Vagina (tissue), 2 donors: ENCODE measurements at regions not wholly inside any gene's neighbourhood (a gene's known extent, or its start where the extent isn't known, plus 50 kb on each side); places are given as distances from the start of the nearest gene placed in this dataset.
A peak's percentile ranks its signal among the peaks of the same experiment; 100 is the strongest.

Experiments used
- DNase-seq, 2 donors: peaks; one replicate each; pipeline ENCODE4 v3.0.0-alpha.2; 2017; ENCODE audit errors: extremely low spot score in 2 of 2
- H3K27ac ChIP-seq: fragments of 200-600 bp; sonication (generic); one replicate; pipeline ENCODE4 v1.5.1; 2019
- H3K27me3 ChIP-seq: fragments of 200-600 bp; sonication (generic); one replicate; pipeline ENCODE4 v1.5.1; 2019
- H3K36me3 ChIP-seq, 2 donors: fragments of 200-600 bp; sonication (generic); one replicate each; pipeline ENCODE4 v1.5.1; 2017 to 2019
- H3K4me1 ChIP-seq: fragments of 200-600 bp; sonication (generic); one replicate; pipeline ENCODE4 v1.5.1; 2019
- H3K4me3 ChIP-seq, 2 donors: fragments of 200-600 bp; sonication (generic); 1 replicate in 1 of 2; 2 replicates in 1 of 2; pipeline ENCODE4 v1.5.1; 2016 to 2019
- H3K9me3 ChIP-seq: fragments of 200-600 bp; sonication (generic); one replicate; pipeline ENCODE4 v1.5.1; 2019
- POLR2A ChIP-seq, 2 donors: fragments of 450-650 bp; IDR thresholded peaks; one replicate each; pipeline ENCODE4 v1.6.1; 2017; ENCODE audit warnings: antibody characterized with exemption in 2 of 2, mild to moderate bottlenecking in 2 of 2, moderate library complexity in 2 of 2
- POLR2AphosphoS5 ChIP-seq, 2 donors: sonication (generic); formaldehyde crosslinking; IDR thresholded peaks; one replicate each; pipeline ENCODE4 v1.9.0; 2017; ENCODE audit warnings: antibody characterized with exemption in 2 of 2, mild to moderate bottlenecking in 2 of 2, low read depth in 1 of 2; ENCODE audit not compliant: insufficient read depth in 1 of 2
- intact Hi-C: fragments of 100-400 bp; cut with DNase I; formaldehyde crosslinking; loops from one replicate; pipeline ENCODE4 v1.15.1; 2023
- TF ChIP-seq, protein P1 (sequence below), 3 experiments: fragments of 450-650 bp in 2 of 3; fragments of 200-600 bp in 1 of 3; sonication (generic) in 1 of 3; IDR thresholded peaks; one replicate each; pipeline ENCODE4 v1.5.1; 2017 to 2019; ENCODE audit warnings: antibody characterized with exemption in 3 of 3, mild to moderate bottlenecking in 2 of 3, moderate library complexity in 2 of 3

DNA sequence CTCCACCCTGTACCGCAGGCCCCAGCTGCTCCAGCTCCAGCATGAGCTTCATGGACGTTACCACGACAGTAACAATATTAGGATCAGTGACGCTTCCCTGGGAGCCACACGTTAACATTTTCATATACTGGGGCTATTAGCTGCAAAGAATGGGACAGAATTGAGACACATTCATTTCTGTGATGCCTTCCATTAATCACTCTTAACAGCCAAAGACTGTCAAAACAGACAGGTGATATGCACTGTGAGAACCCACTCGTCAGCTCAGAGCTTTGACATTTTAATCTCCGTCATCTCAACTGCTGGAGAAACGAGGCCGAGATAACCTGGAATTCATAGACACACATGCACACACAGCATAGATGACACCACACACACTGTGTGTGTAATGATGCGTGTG, 408.4 kb upstream of the SHH start:
- Histone ChIP-seq H3K27me3 (no peaks in the 10 kb centered on the region), H3K27ac (no peak overlapping the region), H3K36me3 (no peaks in the 10 kb centered on the region), H3K9me3 (no peaks in the 10 kb centered on the region), H3K4me1 (no peaks in the 10 kb centered on the region), H3K4me3 (no peak overlapping the region)
- intact Hi-C loops = no loop called here
- peak in 1 of 2 donors; percentile 64 for DNase-seq
- TF ChIP-seq, protein P1, sequence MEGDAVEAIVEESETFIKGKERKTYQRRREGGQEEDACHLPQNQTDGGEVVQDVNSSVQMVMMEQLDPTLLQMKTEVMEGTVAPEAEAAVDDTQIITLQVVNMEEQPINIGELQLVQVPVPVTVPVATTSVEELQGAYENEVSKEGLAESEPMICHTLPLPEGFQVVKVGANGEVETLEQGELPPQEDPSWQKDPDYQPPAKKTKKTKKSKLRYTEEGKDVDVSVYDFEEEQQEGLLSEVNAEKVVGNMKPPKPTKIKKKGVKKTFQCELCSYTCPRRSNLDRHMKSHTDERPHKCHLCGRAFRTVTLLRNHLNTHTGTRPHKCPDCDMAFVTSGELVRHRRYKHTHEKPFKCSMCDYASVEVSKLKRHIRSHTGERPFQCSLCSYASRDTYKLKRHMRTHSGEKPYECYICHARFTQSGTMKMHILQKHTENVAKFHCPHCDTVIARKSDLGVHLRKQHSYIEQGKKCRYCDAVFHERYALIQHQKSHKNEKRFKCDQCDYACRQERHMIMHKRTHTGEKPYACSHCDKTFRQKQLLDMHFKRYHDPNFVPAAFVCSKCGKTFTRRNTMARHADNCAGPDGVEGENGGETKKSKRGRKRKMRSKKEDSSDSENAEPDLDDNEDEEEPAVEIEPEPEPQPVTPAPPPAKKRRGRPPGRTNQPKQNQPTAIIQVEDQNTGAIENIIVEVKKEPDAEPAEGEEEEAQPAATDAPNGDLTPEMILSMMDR (IDR thresholded peaks at IDR 0.05) = no peak

GRCh38 chr7:156220078-156220605, 407.9 kb upstream of the SHH start:
- no peak for TF ChIP-seq POLR2A (IDR thresholded peaks at IDR 0.05)
- TF ChIP-seq, protein P1 (IDR thresholded peaks at IDR 0.05) = no peak
- no peak for TF ChIP-seq POLR2AphosphoS5 (IDR thresholded peaks at IDR 0.05; ENCODE audit: insufficient read depth in 1 of 2, low read depth in 1 of 2)
- intact Hi-C loops = no loop called here
- Histone ChIP-seq H3K4me1 (no peaks in the 10 kb centered on the region), H3K27me3 (no peaks in the 10 kb centered on the region), H3K9me3 (no peaks in the 10 kb centered on the region), H3K4me3 (no peak overlapping the region), H3K36me3 (no peaks in the 10 kb centered on the region), H3K27ac (no peak overlapping the region)
- peak; percentile 52 to 84 for DNase-seq

DNA sequence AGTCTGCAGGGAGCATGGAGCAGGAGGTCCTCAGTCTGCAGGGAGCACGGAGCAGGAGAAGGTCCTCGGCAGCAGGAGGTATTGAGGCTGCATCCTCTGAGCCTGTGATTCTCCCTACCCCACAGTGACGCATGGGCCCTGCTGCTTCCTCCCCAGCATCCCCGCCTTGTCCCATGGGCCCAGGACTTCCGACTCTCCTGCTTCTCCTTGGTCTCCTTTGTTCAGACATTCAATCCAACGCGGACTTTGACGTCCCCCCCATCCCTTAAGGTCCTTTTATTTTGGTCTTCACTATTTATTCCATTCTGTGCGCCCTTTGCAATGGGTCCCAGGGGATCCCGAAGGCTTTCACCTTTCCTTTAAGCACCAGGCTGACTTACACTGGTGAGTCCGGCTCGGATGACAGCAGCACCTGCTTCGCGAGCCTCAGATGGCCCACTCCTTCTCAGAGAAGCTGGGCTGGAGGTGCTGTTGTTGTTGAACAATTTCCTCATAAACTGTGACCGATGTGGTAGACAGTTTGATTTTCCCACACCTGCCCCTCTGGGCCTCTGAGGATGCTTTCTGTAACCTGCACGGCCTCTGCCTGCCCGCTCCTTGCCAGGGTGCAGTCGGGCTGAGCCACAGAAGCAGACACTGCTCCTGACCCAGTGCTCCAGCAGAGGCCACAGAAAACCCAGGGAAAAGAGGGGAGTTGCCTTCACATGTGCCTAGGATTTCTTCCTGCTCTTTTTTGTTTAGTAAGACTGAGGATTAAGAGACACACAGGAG, 407.2 kb upstream of the SHH start:
- H3K27me3 ChIP-seq = no peaks in the 10 kb centered on the region
- no peaks in the 10 kb centered on the region for H3K9me3 ChIP-seq
- no peak for TF ChIP-seq POLR2A (IDR thresholded peaks at IDR 0.05)
- TF ChIP-seq, protein P1 (IDR thresholded peaks at IDR 0.05) = no peak
- no peak for TF ChIP-seq POLR2AphosphoS5 (IDR thresholded peaks at IDR 0.05; ENCODE audit: insufficient read depth in 1 of 2, low read depth in 1 of 2)
- H3K27ac ChIP-seq = no peak overlapping the region
- intact Hi-C loops = no loop called here
- H3K4me3 ChIP-seq = no peak overlapping the region
- no peaks in the 10 kb centered on the region for H3K4me1 ChIP-seq
- DNase-seq = peak; percentile 58 to 79
- no peaks in the 10 kb centered on the region for H3K36me3 ChIP-seq

- H3K4me3 ChIP-seq = no peak overlapping the region
- TF ChIP-seq POLR2A (IDR thresholded peaks at IDR 0.05) (no peak), POLR2AphosphoS5 (IDR thresholded peaks at IDR 0.05; ENCODE audit: insufficient read depth in 1 of 2, low read depth in 1 of 2) (no peak)
- TF ChIP-seq, protein P1 (IDR thresholded peaks at IDR 0.05) = no peak
- H3K27me3 ChIP-seq = no peaks in the 10 kb centered on the region
- H3K4me1 ChIP-seq = no peaks in the 10 kb centered on the region
- H3K27ac ChIP-seq = no peak overlapping the region
- peak; percentile 77 to 88 for DNase-seq
- intact Hi-C loops = no loop called here
- H3K36me3 ChIP-seq = no peaks in the 10 kb centered on the region
- H3K9me3 ChIP-seq = no peaks in the 10 kb centered on the region
These were observed 406.5 kb upstream of the SHH start for GRCh38 chr7:156218544-156219306.

- Histone ChIP-seq H3K27me3 (no peaks in the 10 kb centered on the region), H3K9me3 (no peaks in the 10 kb centered on the region), H3K4me3 (no peak overlapping the region), H3K36me3 (no peaks in the 10 kb centered on the region), H3K4me1 (no peaks in the 10 kb centered on the region), H3K27ac (no peak overlapping the region)
- DNase-seq = no peak
- intact Hi-C loops = no loop called here
- TF ChIP-seq POLR2A (IDR thresholded peaks at IDR 0.05) (no peak), POLR2AphosphoS5 (IDR thresholded peaks at IDR 0.05; ENCODE audit: insufficient read depth in 1 of 2, low read depth in 1 of 2) (no peak)
- TF ChIP-seq, protein P1 (IDR thresholded peaks at IDR 0.05) = no peak
These were observed 405.5 kb upstream of the SHH start for GRCh38 chr7:156217803-156218202.
